ENCODE measurements at regions not wholly inside any gene's neighbourhood (a gene's known extent, or its start where the extent isn't known, plus 50 kb on each side); places are given as distances from the start of the nearest gene placed in this dataset.

- no peak overlapping the region for H3K4ac ChIP-seq (ENCODE audit: low read depth, low read length)
- H3K27ac ChIP-seq (ENCODE audit: insufficient read length, low read depth, low read length) = no peak overlapping the region
- TF ChIP-seq CTCF (conservative IDR thresholded peaks at IDR 0.05) = no peak
- H3K4me3 Mint-ChIP-seq = no peak overlapping the region
- no peaks in the 10 kb centered on the region for H3K9me3 ChIP-seq (ENCODE audit: control insufficient read depth, low read depth, low read length)
- H2BK20ac ChIP-seq (ENCODE audit: low read depth, low read length, poor library complexity, severe bottlenecking) = no peak overlapping the region
- peaks cover under 1% of the 10 kb centered on the region in 2 experiments; a peak in 3 of 4 replicates for H3K4me1 Mint-ChIP-seq
- H3K4me1 ChIP-seq (ENCODE audit: insufficient read depth, low read length) = no peaks in the 10 kb centered on the region; the same call in 1 of the 2 replicates
- H3K56ac ChIP-seq (ENCODE audit: insufficient read length, low read depth, low read length) = no peak overlapping the region
- H2BK5ac ChIP-seq (ENCODE audit: insufficient read length, low read length) = no peak overlapping the region
- no peak overlapping the region for H3T11ph ChIP-seq (ENCODE audit: low read length)
- H2AK5ac ChIP-seq (ENCODE audit: insufficient read length, low read length) = no peak overlapping the region
- no peak overlapping the region for H2AFZ ChIP-seq (ENCODE audit: low read length)
- no peak overlapping the region for H4K5ac ChIP-seq (ENCODE audit: insufficient read length, low read depth, low read length)
- no peak overlapping the region for H2BK12ac ChIP-seq (ENCODE audit: insufficient read length, low read depth, low read length)
- peaks cover 0 to 6% of the 10 kb centered on the region in 2 experiments; a peak in 2 of 5 replicates for H3K9me3 Mint-ChIP-seq
- no peak overlapping the region; a peak in 1 of 7 replicates for H3K27ac Mint-ChIP-seq
- no peaks in the 10 kb centered on the region for H3K79me1 ChIP-seq (ENCODE audit: insufficient read depth, low read depth, low read length, poor library complexity, severe bottlenecking)
- no peaks in the 10 kb centered on the region for H3K79me2 ChIP-seq (ENCODE audit: insufficient read depth, low read length)
- H3K18ac ChIP-seq (ENCODE audit: insufficient read length, low read depth, low read length) = no peak overlapping the region
- H3K23me2 ChIP-seq (ENCODE audit: insufficient read length, low read depth, low read length, poor library complexity, severe bottlenecking) = no peaks in the 10 kb centered on the region
- H3K27me3 Mint-ChIP-seq (ENCODE audit: low read depth) = peaks cover 26% of the 10 kb centered on the region
- no peak overlapping the region for H3K14ac ChIP-seq (ENCODE audit: insufficient read depth, low read length)
- no peak for DNase-seq
- H3K4me2 ChIP-seq (ENCODE audit: insufficient read depth, insufficient read length, low read length) = no peak overlapping the region
- no peaks in the 10 kb centered on the region for H3K36me3 Mint-ChIP-seq (ENCODE audit: insufficient read depth in 1 of 3, low read depth in 3 of 3)
- no peak overlapping the region for H2BK15ac ChIP-seq (ENCODE audit: low read depth, low read length)
- H3K9ac ChIP-seq (ENCODE audit: extremely low read depth, insufficient read length, low read length) = no peak overlapping the region
- no peak overlapping the region for H2BK120ac ChIP-seq (ENCODE audit: low read depth, low read length, poor library complexity, severe bottlenecking)
- no peak overlapping the region for H3K23ac ChIP-seq (ENCODE audit: insufficient read length, low read depth, low read length)
- H4K8ac ChIP-seq (replicated peaks; ENCODE audit: insufficient read length, low read depth, low read length) = no peak overlapping the region
- WGBS (ENCODE audit: extremely low coverage, insufficient read length, low lambda C conversion rate) = no CpG with 5 or more reads among the region's 6 CpGs
- no peaks in the 10 kb centered on the region for H4K20me1 ChIP-seq (ENCODE audit: control insufficient read depth, insufficient read depth, insufficient read length)
- no peaks in the 10 kb centered on the region for H3K27me3 ChIP-seq (ENCODE audit: insufficient read depth, low read length)
- H4K91ac ChIP-seq (ENCODE audit: insufficient read length, low read depth, low read length) = no peak overlapping the region
Observed at GRCh38 chr11:45456686-45457085, 170.5 kb upstream of the SYT13 start.

Data from H9 (cell line).